H1 (cell line): ENCODE measurements at regions not wholly inside any gene's neighbourhood (a gene's known extent, or its start where the extent isn't known, plus 50 kb on each side); places are given as distances from the start of the nearest gene placed in this dataset.

ENCODE experiments used
- CTCF ChIA-PET: fragments of 300-600 bp; sonication (Branson Sonifier 250); formaldehyde crosslinking; loops from one replicate; lab custom pipeline; 2021; ENCODE audit not compliant: partially characterized antibody; lab: Charles Lee
- POLR2A ChIA-PET: fragments of 300-600 bp; sonication (Branson Sonifier 250); formaldehyde crosslinking; loops from one replicate; lab custom pipeline; 2021; ENCODE audit warnings: inconsistent platforms; ENCODE audit not compliant: partially characterized antibody; lab: Charles Lee
- DNase-seq, 2 experiments: peaks; one replicate each; pipeline versions ENCODE4 v3.0.0 to v3.0.0-alpha.2; 2010 to 2022; ENCODE audit warnings: low spot score in 2 of 2, low read depth in 1 of 2, mixed read lengths in 1 of 2
- FAIRE-seq: peaks from 2 replicates; lab custom pipeline; 2011; peaks lifted over from hg19 to GRCh38; lab: Jason Lieb, UNC
- H2AFZ ChIP-seq: 2 replicates; pipeline ENCODE4 v1.8.1; 2012; ENCODE audit warnings: low read length, inconsistent platforms
- H2AK5ac ChIP-seq: 2 replicates; pipeline ENCODE4 v1.6.1; 2013; ENCODE audit warnings: low read depth, low read length
- H2BK120ac ChIP-seq: replicated peaks from 2 replicates; pipeline ENCODE3; 2013; ENCODE audit warnings: low read depth, low read length, inconsistent platforms
- H2BK12ac ChIP-seq: 2 replicates; pipeline ENCODE4 v1.6.1; 2013; ENCODE audit warnings: low read depth, low read length
- H2BK15ac ChIP-seq: 2 replicates; pipeline ENCODE4 v1.6.1; 2013; ENCODE audit warnings: low read length
- H2BK20ac ChIP-seq: 2 replicates; pipeline ENCODE4 v1.6.1; 2013; ENCODE audit warnings: low read length
- H2BK5ac ChIP-seq: 2 replicates; pipeline ENCODE4 v1.6.1; 2013; ENCODE audit warnings: low read depth, low read length
- H3K14ac ChIP-seq: 2 replicates; pipeline ENCODE4 v1.6.1; 2013; ENCODE audit warnings: inconsistent platforms; ENCODE audit not compliant: insufficient read length
- H3K18ac ChIP-seq: 2 replicates; pipeline ENCODE4 v1.6.1; 2013; ENCODE audit warnings: low read length; ENCODE audit errors: extremely low read depth
- H3K23ac ChIP-seq: 2 replicates; pipeline ENCODE4 v1.6.1; 2013; ENCODE audit warnings: inconsistent platforms; ENCODE audit not compliant: insufficient read length
- H3K23me2 ChIP-seq: 2 replicates; pipeline ENCODE4 v1.6.1; 2013; ENCODE audit warnings: low read depth, low read length
- H3K27ac ChIP-seq: 2 replicates; pipeline ENCODE4 v1.6.1; 2011; ENCODE audit warnings: low read depth, low read length, inconsistent platforms
- H3K27me3 ChIP-seq, 4 experiments: replicated peaks in 1 of 4; 1 replicate in 1 of 4; 2 replicates in 3 of 4; pipeline versions ENCODE4 v1.6.1 to v1.8.1; 2011 to 2013; ENCODE audit warnings: low read length in 3 of 4, mild to moderate bottlenecking in 3 of 4, inconsistent platforms in 2 of 4, mixed read lengths in 2 of 4, moderate library complexity in 1 of 4; ENCODE audit not compliant: control insufficient read depth in 3 of 4, insufficient read depth in 3 of 4; ENCODE audit errors: extremely low read depth in 1 of 4
- H3K36me3 ChIP-seq, 4 experiments: 2 replicates each; pipeline versions ENCODE4 v1.6.1 to v1.8.1; 2011 to 2013; ENCODE audit warnings: mild to moderate bottlenecking in 4 of 4, low read length in 3 of 4, moderate library complexity in 2 of 4, control low read depth in 1 of 4, inconsistent platforms in 1 of 4; ENCODE audit not compliant: insufficient read depth in 4 of 4, control insufficient read depth in 2 of 4
- H3K4ac ChIP-seq: replicated peaks from 2 replicates; pipeline ENCODE3; 2013; ENCODE audit warnings: low read length, low read depth, mixed read lengths, inconsistent platforms; ENCODE audit not compliant: insufficient read length
- H3K4me1 ChIP-seq, 4 experiments: replicated peaks in 1 of 4; 1 replicate in 1 of 4; 2 replicates in 3 of 4; pipeline versions ENCODE4 v1.6.1 to v1.8.1; 2011 to 2013; ENCODE audit warnings: low read length in 3 of 4, inconsistent platforms in 2 of 4, mixed read lengths in 1 of 4; ENCODE audit not compliant: insufficient read depth in 4 of 4, control insufficient read depth in 3 of 4
- H3K4me2 ChIP-seq, 2 experiments: 2 replicates each; pipeline versions ENCODE4 v1.6.1 to v1.8.1; 2011 to 2013; ENCODE audit warnings: low read depth in 2 of 2, low read length in 2 of 2, control low read depth in 1 of 2, inconsistent platforms in 1 of 2, mild to moderate bottlenecking in 1 of 2; ENCODE audit not compliant: insufficient read depth in 1 of 2
- H3K4me3 ChIP-seq, 4 experiments: fragments of 200-600, 300-600 bp in 1 of 4; sonication (generic), shearing (Covaris generic), sonication (Bioruptor Twin) in 1 of 4; 2 replicates each; pipeline versions ENCODE4 v1.5.1 to v1.8.1; 2011 to 2016; ENCODE audit warnings: low read length in 4 of 4, low read depth in 3 of 4, control low read depth in 2 of 4, inconsistent platforms in 2 of 4, mild to moderate bottlenecking in 2 of 4, mixed read lengths in 1 of 4, moderate library complexity in 1 of 4; ENCODE audit not compliant: insufficient read depth in 2 of 4; ENCODE audit errors: extremely low read depth in 1 of 4
- H3K56ac ChIP-seq: replicated peaks from 2 replicates; pipeline ENCODE3; 2013; ENCODE audit warnings: low read depth, mild to moderate bottlenecking, mixed read lengths, low read length, inconsistent platforms; ENCODE audit not compliant: insufficient read length
- H3K79me1 ChIP-seq: 2 replicates; pipeline ENCODE4 v1.6.1; 2013; ENCODE audit warnings: low read depth, low read length, control low read depth
- H3K79me2 ChIP-seq, 2 experiments: 2 replicates each; pipeline versions ENCODE4 v1.6.1 to v1.8.1; 2012 to 2013; ENCODE audit warnings: low read length in 2 of 2, mild to moderate bottlenecking in 2 of 2, inconsistent platforms in 1 of 2; ENCODE audit not compliant: insufficient read depth in 2 of 2, control insufficient read depth in 1 of 2
- H3K9ac ChIP-seq, 4 experiments: replicated peaks in 1 of 4; 1 replicate in 1 of 4; 2 replicates in 3 of 4; pipeline versions ENCODE4 v1.6.1 to v1.8.1; 2011 to 2013; ENCODE audit warnings: low read depth in 3 of 4, low read length in 3 of 4, control low read depth in 2 of 4, mild to moderate bottlenecking in 2 of 4, moderate library complexity in 2 of 4, inconsistent platforms in 1 of 4; ENCODE audit errors: extremely low read depth in 1 of 4
- H3K9me3 ChIP-seq, 2 experiments: 2 replicates each; pipeline versions ENCODE4 v1.6.1 to v1.8.1; 2012 to 2013; ENCODE audit warnings: mild to moderate bottlenecking in 2 of 2, moderate library complexity in 2 of 2, control low read depth in 1 of 2, inconsistent platforms in 1 of 2, low read depth in 1 of 2, low read length in 1 of 2, mixed read lengths in 1 of 2; ENCODE audit not compliant: insufficient read depth in 2 of 2
- H4K20me1 ChIP-seq, 2 experiments: replicated peaks in 1 of 2; 2 replicates each; pipeline versions ENCODE3 to v1.8.1; 2011 to 2013; ENCODE audit warnings: inconsistent platforms in 2 of 2, low read length in 2 of 2, mild to moderate bottlenecking in 1 of 2; ENCODE audit not compliant: insufficient read depth in 2 of 2, control insufficient read depth in 1 of 2
- H4K5ac ChIP-seq: 2 replicates; pipeline ENCODE4 v1.6.1; 2013; ENCODE audit warnings: low read length, low read depth, mixed read lengths, inconsistent platforms; ENCODE audit not compliant: insufficient read length
- H4K8ac ChIP-seq: 2 replicates; pipeline ENCODE4 v1.8.0; 2013; ENCODE audit warnings: mild to moderate bottlenecking, moderate library complexity, low read length, inconsistent platforms; ENCODE audit not compliant: insufficient read depth; ENCODE audit errors: extremely low read depth
- H4K91ac ChIP-seq: replicated peaks from 2 replicates; pipeline ENCODE3; 2013; ENCODE audit warnings: low read length, mixed read lengths, inconsistent platforms; ENCODE audit not compliant: insufficient read length
- BACH1 ChIP-seq: IDR thresholded peaks from 2 replicates; pipeline ENCODE4 v1.6.1; 2012; ENCODE audit warnings: low read length, improper control_type of control experiment
- BCL11A ChIP-seq, 2 experiments: IDR thresholded peaks; one replicate each; pipeline ENCODE4 v1.6.1; 2011; ENCODE audit warnings: low read depth in 2 of 2, low read length in 2 of 2, mild to moderate bottlenecking in 2 of 2
- CREB1 ChIP-seq: IDR thresholded peaks from 2 replicates; pipeline ENCODE4 v1.6.1; 2012; ENCODE audit warnings: inconsistent platforms
- E2F6 ChIP-seq: IDR thresholded peaks from 2 replicates; pipeline ENCODE4 v1.6.1; 2012; ENCODE audit warnings: inconsistent platforms
- EP300 ChIP-seq, 2 experiments: IDR thresholded peaks; 1 replicate in 1 of 2; 2 replicates in 1 of 2; pipeline ENCODE4 v1.6.1; 2011 to 2012; ENCODE audit warnings: low read depth in 2 of 2, low read length in 2 of 2, mild to moderate bottlenecking in 2 of 2, borderline replicate concordance in 1 of 2, inconsistent platforms in 1 of 2, moderate library complexity in 1 of 2
- GABPA ChIP-seq: IDR thresholded peaks from 2 replicates; pipeline ENCODE4 v1.6.1; 2011; ENCODE audit warnings: mild to moderate bottlenecking, low read length, moderate library complexity, borderline replicate concordance; ENCODE audit not compliant: insufficient read depth
- HDAC6 ChIP-seq: IDR thresholded peaks from one replicate; pipeline ENCODE4 v1.7.1; 2012; ENCODE audit warnings: low read depth, mild to moderate bottlenecking, inconsistent platforms, low read length, moderate library complexity
- MAX ChIP-seq: IDR thresholded peaks from 2 replicates; pipeline ENCODE4 v1.6.1; 2012; ENCODE audit warnings: inconsistent platforms
- YY1 ChIP-seq: IDR thresholded peaks from 2 replicates; pipeline ENCODE4 v1.6.1; 2011; ENCODE audit warnings: low read depth, mild to moderate bottlenecking, low read length
- WGBS, 2 experiments: shearing (Covaris generic) in 1 of 2; methylation state at CpG; one replicate each; pipeline versions ENCODE4 v1.1.6 to v1.1.7; 2013 to 2015; ENCODE audit warnings: low lambda C conversion rate in 2 of 2, mixed read lengths in 2 of 2, inconsistent platforms in 1 of 2, low coverage in 1 of 2, missing lambda C conversion rate in 1 of 2; ENCODE audit not compliant: insufficient replicate concordance in 2 of 2, insufficient coverage in 1 of 2, insufficient read length in 1 of 2; ENCODE audit errors: extremely low coverage in 1 of 2, missing lambda C conversion rate in 1 of 2; 5-methylcytosine and 5-hydroxymethylcytosine counted together

GRCh38 chr2:144161061-144161460, 358.9 kb downstream of the ZEB2 start:
- no peak overlapping the region for H2BK20ac ChIP-seq
- no peak overlapping the region for H2BK15ac ChIP-seq
- no peaks in the 10 kb centered on the region for H3K23me2 ChIP-seq
- no peaks in the 10 kb centered on the region for H3K36me3 ChIP-seq
- no peak overlapping the region for H2BK12ac ChIP-seq
- no peak overlapping the region for H2AK5ac ChIP-seq
- no peak for FAIRE-seq
- no peak overlapping the region for H2BK120ac ChIP-seq
- H4K91ac ChIP-seq = no peak overlapping the region
- no peak overlapping the region for H3K27ac ChIP-seq
- POLR2A ChIA-PET = no interaction called here
- no peak overlapping the region for H3K23ac ChIP-seq
- H3K27me3 ChIP-seq = no peaks in the 10 kb centered on the region
- 90% methylated on average over 3 of the region's 3 CpGs; no CpG with 5 or more reads in 1 of the 2 experiments for whole genome bisulfite sequencing, 2 experiments
- DNase-seq = no peak
- H3K4ac ChIP-seq = no peak overlapping the region
- no peak overlapping the region for H3K14ac ChIP-seq
- no peaks in the 10 kb centered on the region for H3K79me1 ChIP-seq
- CTCF ChIA-PET = interaction anchor here (0.5 to 2.0 kb wide), 4 partner anchors 11 to 1582 kb away, joined by 3 to 10 read pairs (median 3); no protein-coding TSS in a partner anchor
- TF ChIP-seq BACH1 (no peak), CREB1 (no peak), EP300 (IDR thresholded peaks at IDR 0.05; ENCODE audit: borderline replicate concordance in 1 of 2, low read depth in 2 of 2, low read length in 2 of 2) (no peak), MAX (no peak), GABPA (no peak), YY1 (no peak), E2F6 (no peak), BCL11A (IDR thresholded peaks at IDR 0.05; ENCODE audit: low read depth in 2 of 2, low read length in 2 of 2) (no peak), HDAC6 (no peak)
- no peak overlapping the region for H4K8ac ChIP-seq
- H4K20me1 ChIP-seq = no peaks in the 10 kb centered on the region
- H3K56ac ChIP-seq = no peak overlapping the region
- H2AFZ ChIP-seq = no peak overlapping the region
- H4K5ac ChIP-seq = no peak overlapping the region
- H3K4me1 ChIP-seq = peaks cover 0 to 1% (median 0%) of the 10 kb centered on the region in 4 experiments; a peak in 2 of 7 replicates
- no peak overlapping the region for H3K4me3 ChIP-seq
- no peak overlapping the region for H3K4me2 ChIP-seq
- H3K18ac ChIP-seq = no peak overlapping the region
- H3K9ac ChIP-seq = no peak overlapping the region
- H3K79me2 ChIP-seq = no peaks in the 10 kb centered on the region
- no peaks in the 10 kb centered on the region for H3K9me3 ChIP-seq
- no peak overlapping the region for H2BK5ac ChIP-seq
